HEK293 (cell line): ENCODE measurements at regions not wholly inside any gene's neighbourhood (a gene's known extent, or its start where the extent isn't known, plus 50 kb on each side); places are given as distances from the start of the nearest gene placed in this dataset.

ENCODE experiments used
- PRDM10 ChIP-seq: fragments of 450-650 bp; formaldehyde crosslinking; IDR thresholded peaks from 2 replicates; pipeline ENCODE4 v1.5.1; 2016; ENCODE audit warnings: missing biosample characterization, missing genetic modification characterization
- TCF7L2 ChIP-seq: IDR thresholded peaks from 2 replicates; pipeline ENCODE4 v1.6.1; 2011; ENCODE audit warnings: low read depth, mild to moderate bottlenecking, inconsistent platforms, low read length, moderate library complexity, borderline replicate concordance
- ZBTB7A ChIP-seq: fragments of 450-650 bp; formaldehyde crosslinking; IDR thresholded peaks from 2 replicates; pipeline ENCODE4 v1.5.1; 2016; ENCODE audit warnings: low read depth, missing biosample characterization, missing genetic modification characterization
- ZNF274 ChIP-seq, 2 experiments: fragments of 200-500 bp in 1 of 2; fragments of 450-650 bp in 1 of 2; sonication (Bioruptor generic) in 1 of 2; formaldehyde crosslinking in 1 of 2; IDR thresholded peaks; 2 replicates each; pipeline versions ENCODE4 v1.5.1 to v1.6.1; 2014 to 2016; ENCODE audit warnings: borderline replicate concordance in 1 of 2, inconsistent platforms in 1 of 2, low read length in 1 of 2, missing biosample characterization in 1 of 2, missing genetic modification characterization in 1 of 2
- ZNF510 ChIP-seq: fragments of 450-650 bp; formaldehyde crosslinking; IDR thresholded peaks from 2 replicates; pipeline ENCODE4 v1.5.1; 2018; ENCODE audit warnings: mild to moderate bottlenecking, missing genetic modification characterization, missing biosample characterization; ENCODE audit not compliant: insufficient replicate concordance

DNA sequence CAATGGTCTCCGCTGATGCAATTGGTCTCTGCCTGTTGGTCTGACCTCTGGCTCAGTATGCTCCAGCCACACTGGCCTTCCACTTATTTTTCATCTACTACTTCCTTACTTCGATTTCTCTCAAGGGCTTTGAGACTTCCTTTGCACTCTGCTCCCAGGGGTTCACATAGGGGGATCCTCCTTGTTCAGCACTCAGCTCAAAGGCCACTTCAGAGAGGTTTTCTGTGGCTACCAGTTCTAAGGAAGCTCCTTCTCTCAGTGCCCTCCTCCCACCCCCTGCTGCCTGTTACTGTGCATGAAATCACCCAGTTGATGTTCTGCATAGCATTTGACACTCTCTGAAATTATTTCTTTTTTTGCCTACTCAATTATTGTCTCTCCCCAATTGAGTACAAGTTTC, 476.4 kb downstream of the HS3ST3B1 start:
- TF ChIP-seq PRDM10 (tag by site-specific recombination): no peak
- no peak for TF ChIP-seq TCF7L2
- no peak for TF ChIP-seq ZNF510 (tag by site-specific recombination)
- no peak for TF ChIP-seq ZNF274 (IDR thresholded peaks at IDR 0.05; ENCODE audit: low read length)
- TF ChIP-seq ZNF274 (tag by site-specific recombination; IDR thresholded peaks at IDR 0.05; ENCODE audit: borderline replicate concordance): no peak
- no peak for TF ChIP-seq ZBTB7A (tag by site-specific recombination)
